ENCODE measurements at regions not wholly inside any gene's neighbourhood (a gene's known extent, or its start where the extent isn't known, plus 50 kb on each side); places are given as distances from the start of the nearest gene placed in this dataset.
"Not testable (repeated sequence)": the region's sequence is repeated elsewhere in the genome, so short reads cannot be mapped to it uniquely, and the experiment has no call there.

DNA sequence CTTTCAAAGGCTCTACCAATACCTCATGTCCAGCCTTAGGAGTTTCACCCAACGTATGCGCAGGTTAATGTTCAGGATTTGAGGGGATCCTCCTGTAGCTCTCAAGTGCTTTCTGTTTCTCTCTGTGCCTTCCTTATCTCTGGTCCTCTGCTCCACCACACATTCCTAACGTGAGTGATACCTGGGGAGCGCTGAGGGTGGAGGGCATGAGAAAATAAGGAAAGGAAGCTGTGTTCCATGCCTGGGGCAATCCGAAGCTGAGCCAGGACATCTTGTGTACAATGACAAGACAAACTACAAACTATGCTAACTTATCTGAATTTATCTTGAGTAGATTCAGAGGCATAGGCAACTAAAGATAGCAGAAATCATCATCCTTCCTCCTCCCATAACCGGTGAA is 136.4 kb downstream of the SST start:
- DNase-seq: no peak

DNA sequence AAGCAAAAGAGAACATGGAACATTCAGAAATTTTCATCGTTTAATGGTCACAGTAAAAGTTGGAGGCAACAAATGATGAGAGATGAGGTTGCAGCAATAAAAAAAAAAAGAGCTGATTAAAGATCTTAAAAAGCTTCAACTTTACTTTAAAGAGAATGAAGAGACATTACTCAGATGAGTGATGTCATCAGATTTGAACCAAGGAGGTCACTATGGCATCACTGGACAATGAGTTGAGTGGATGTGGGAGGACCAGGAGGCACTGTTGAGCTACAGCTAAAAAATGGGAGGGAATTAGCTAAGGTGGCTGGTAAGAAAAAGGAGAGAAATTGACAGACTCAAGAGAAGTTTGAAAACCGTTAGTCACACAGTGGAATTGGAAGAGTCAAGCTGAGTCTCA is 138.4 kb downstream of the SST start:
- no peak for DNase-seq

GRCh38 chr3:187522890-187523289 is 147.3 kb downstream of the SST start:
- DNase-seq: no peak

GRCh38 chr3:187522293-187522692 is 147.9 kb downstream of the SST start:
- DNase-seq: no peak

DNA sequence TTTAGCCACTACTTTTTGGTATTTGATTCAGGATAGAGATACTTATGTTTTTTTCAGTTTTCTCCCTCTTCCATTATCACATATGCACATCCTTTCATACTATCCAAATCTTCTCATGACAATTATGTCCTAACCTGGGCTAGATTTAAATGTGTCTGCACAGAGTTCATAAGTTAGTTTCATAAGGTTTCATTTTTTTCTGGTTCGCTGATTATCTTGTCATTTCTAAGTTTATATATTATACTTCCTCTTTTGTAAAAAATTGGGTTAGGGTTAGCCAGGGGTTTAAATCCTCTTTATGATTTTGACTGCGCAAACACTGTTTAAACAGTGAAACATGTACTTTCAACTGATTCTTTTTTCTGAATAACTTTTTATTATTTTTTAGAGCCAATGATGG is 148.6 kb downstream of the SST start:
- DNase-seq: no peak

DNA sequence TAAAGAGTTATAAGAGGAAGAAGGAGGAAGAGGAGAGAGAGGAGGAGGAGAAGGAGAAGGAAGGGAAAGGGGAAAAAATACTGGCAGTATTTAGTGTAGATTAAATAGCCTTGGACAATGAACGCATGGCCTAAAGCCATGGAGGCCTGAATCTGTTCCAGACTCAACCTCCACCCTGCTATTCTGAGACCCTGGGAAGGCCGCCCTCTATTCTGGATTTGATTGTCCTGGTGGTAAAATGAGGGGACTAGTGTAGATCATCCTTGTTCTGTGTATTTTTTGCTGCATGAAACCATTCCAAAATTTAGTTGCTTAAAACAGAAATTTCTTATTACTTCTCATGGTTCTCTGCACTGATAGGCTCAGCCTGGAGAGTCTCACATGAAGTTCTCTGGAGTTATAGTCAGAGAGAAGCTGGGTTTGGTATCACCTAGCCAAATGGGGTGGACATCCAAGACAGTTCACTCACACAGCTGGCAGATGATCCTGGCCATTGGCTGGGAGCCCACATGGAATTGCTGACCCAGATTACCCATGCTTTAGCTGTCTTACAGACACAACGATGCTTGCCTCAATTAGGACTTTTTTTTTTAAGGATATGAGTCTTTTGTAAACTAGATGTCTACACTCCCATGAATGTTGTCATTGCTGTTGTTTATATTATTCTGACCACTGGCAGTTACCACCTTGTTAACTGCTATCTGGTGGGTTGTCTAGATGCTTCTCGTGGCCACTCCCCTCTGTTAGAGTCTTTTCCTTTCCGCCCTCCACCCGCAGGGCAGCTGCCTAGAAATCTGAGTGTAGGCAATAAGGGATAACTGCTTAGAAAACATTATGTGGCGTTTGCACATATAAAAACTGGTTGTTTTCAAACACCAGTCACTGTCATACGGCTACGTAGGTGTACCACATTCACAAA is 149.9 kb downstream of the SST start:
- no peak for DNase-seq

- DNase-seq: no peak
Observed at GRCh38 chr3:187519428-187519890, 150.7 kb downstream of the SST start.

- no peak for DNase-seq
Observed at GRCh38 chr3:187518616-187519015, 150.4 kb downstream of the RTP4 start.

DNA sequence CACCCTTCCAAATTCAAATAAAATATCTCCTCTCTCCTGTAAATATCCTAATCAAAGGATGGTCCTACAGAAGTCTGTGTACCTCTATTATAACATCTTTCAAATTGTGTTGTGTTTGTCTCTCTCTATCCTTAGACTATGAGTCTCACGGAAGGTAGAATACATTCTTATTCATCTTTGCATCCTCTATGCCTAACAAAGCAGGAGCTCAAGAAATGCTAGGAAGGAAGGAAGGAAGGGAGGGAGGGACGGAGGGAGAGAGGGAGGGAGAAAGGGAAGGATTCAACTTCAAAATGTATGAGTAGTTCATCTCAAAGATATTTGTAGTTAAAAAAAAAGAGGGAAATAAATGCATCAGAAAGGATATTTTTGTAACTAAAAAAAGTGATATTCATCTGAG is 150.0 kb downstream of the RTP4 start:
- DNase-seq: no peak

GRCh38 chr3:187516446-187517185 is 148.4 kb downstream of the RTP4 start:
- no peak for DNase-seq

DNA sequence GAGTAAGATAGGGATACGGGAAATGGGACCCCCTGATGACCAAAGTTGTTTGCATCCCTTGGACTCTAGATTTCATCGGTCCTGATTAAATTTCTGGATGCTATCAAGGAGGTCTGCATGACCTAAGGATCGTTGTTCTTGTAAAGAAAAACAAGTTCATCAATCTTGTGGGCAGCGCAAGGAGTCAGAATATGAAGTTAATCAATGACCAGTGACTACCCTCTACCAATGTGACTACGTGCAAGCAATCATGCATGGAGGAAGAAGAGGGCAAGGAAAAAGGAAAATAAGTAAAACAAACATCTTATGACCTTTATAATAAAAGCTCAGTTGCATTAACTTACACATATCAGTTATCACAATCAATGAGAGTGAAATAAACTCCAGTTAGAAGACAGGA is 139.7 kb downstream of the RTP4 start:
- DNase-seq: no peak

DNA sequence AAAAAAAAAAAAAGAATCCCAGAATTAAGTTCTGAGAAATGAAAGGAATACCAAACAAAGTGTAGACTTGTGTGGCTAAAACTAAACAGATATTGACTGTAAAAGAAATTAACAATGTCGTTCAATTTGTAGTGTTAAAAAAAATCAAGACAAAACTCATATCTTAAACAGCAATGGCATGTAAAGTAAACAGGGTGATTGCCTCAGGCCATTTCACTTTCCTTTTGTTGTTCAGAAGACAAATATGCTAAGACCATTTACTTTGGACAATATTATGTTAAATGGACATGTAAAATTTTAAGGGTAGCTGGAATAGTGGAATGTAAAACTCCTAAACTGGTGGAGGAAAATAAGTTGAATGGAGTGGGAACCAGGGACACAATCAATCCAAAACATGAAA is 139.1 kb downstream of the RTP4 start:
- DNase-seq: no peak

- no peak for DNase-seq
Observed at GRCh38 chr3:187504435-187504834, 136.2 kb downstream of the RTP4 start.

GRCh38 chr3:187498211-187498724 is 130.1 kb downstream of the RTP4 start:
- no peak for DNase-seq

GRCh38 chr3:187497052-187497451 is 128.9 kb downstream of the RTP4 start:
- DNase-seq: no peak

DNA sequence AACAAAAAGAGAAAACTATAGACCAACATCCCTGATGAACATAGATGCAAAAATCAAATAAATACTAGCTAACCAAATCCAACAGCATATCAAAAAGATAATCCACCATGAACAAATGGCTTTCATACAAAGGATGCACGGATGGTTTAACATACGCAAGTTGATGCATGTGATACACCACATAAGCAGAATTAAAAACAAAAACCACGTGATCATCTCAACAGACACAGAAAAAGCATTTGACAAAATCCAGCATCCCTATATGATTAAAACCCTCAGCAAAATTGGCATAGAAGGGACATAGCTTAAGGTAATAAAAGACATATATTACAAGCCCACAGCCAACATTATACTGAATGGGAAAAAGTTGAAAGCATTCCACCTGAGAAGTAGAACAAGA is 125.9 kb downstream of the RTP4 start:
- not testable (repeated sequence) for DNase-seq

DNA sequence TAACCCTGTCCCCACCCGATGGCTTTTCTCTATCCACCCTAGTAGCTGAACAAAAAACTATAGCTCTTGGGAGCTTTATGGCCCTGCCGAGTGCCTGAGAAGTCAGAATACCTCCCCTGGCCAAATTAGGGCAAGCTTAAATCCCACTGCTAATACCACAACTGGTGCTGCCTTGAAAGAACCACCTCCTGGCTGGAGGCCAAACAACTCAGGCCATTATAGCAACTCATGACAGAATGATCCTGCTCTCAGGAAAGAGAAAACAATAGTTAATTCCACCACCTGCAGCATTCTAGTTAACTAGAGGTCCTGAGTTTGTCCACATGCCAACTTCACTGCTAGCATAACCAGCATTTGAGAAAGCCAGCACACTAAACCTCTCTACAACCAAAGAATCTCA is 123.2 kb downstream of the RTP4 start:
- no peak for DNase-seq

DNA sequence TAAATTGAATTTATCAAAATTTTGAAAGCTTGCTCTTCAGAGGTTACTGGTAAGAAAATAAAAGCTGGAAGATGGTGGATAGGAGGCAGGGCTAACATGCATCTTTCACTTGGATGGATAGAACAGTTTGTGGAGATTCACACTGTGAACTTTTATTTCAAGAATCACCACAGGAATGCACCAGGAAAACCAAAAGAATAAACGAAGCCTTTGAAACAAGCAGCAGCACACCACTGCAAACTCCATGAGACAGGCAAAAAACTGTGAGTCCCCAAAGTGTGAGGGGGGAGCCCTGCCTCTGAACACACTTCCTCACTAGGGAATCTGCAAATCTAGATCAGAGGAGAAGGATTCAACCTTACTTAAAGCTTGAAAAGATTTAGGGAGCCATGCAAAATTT is 122.2 kb downstream of the RTP4 start:
- no peak for DNase-seq

DNA sequence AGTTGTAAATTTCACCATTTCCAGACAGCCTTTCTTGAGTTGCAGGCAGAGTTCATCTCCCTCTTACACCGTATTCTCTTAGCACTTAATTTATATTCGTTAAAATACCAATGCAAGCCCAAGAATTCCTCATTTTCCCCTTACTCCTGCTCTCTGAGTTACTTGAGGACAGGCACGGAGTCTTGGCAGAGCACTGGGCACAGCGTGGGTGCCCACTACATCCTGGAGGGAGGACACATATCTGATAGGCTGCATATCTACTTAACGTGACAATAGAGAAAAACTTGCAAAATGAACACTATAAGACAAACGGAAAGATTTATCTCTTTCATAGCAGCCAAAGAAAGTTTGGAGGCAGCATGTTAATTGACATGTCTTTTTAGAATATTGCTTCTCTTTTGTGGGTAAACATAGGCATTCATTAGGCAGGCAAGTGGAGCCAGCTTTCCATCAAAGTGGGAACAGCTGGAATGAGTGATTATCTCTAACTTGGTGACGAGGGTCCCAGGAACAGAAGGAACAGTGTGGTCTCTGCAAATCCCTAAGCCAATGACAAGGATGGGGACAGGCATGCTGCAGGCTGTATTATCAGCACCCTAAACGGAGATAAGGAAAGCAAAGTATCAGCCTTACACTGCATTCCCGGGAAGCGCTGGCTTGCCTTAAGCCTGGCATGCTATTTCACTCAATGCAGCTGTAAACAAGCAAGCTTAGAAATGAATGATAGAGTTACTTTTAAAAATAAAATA is 116.5 kb downstream of the RTP4 start:
- DNase-seq: no peak

GRCh38 chr3:187481426-187481825 is 113.2 kb downstream of the RTP4 start:
- no peak for DNase-seq

GRCh38 chr3:187475613-187476012 is 107.4 kb downstream of the RTP4 start:
- DNase-seq: not testable (repeated sequence)

DNA sequence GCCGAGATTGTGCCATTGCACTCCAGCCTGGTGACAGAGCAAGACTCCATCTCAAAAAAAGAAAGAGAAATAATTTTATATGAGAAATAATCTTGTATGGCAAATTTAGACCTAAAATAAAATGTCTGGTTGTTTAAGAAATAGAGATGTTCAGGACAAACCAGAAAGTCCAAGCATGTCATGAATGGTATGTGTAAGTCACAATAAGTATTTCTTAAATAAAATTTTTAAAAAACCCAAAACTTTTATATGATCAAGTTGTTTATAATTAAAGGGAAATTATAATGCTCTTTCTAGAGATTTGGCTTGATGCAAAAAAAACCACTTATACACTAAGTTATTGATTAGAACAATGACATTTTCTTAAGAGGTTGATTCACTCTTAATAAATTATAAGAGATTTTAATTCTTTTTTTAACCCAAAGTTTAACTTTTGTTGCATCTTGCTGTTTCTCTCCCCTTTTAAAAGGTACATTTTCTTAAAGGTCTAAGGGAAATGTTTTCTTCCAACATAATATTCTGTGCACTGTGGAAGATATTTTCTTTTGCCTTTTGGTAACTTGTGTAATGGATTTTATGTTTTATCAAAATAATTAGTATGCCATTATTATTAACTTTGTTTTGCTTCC is 105.7 kb downstream of the RTP4 start:
- DNase-seq: no peak

GRCh38 chr3:187466306-187466705 is 98.1 kb downstream of the RTP4 start:
- DNase-seq: not testable (repeated sequence)
